A673 (cell line): ENCODE measurements at regions not wholly inside any gene's neighbourhood (a gene's known extent, or its start where the extent isn't known, plus 50 kb on each side); places are given as distances from the start of the nearest gene placed in this dataset.
"Not testable (repeated sequence)": the region's sequence is repeated elsewhere in the genome, so short reads cannot be mapped to it uniquely, and the experiment has no call there.

Experiments used
- CTCF ChIP-seq: fragments of 300-800, 200-600 bp; sonication (generic); conservative IDR thresholded peaks from 2 replicates; pipeline ENCODE4 v1.5.1; 2017; ENCODE audit warnings: low read depth, mild to moderate bottlenecking, antibody characterized with exemption, low read length, moderate library complexity, mixed read lengths
- EZH2 ChIP-seq: fragments of 200-600 bp; sonication (generic); IDR thresholded peaks from 2 replicates; pipeline ENCODE4 v1.6.1; 2017; ENCODE audit warnings: borderline replicate concordance, low read depth, mild to moderate bottlenecking, mixed read lengths, antibody characterized with exemption, low read length; ENCODE audit not compliant: poor library complexity, severe bottlenecking

- not testable (repeated sequence) for TF ChIP-seq CTCF, EZH2
Observed at GRCh38 chr11:55459871-55460270, 92.1 kb downstream of the OR4A15 start.
